HCT116 (cell line): ENCODE measurements at regions not wholly inside any gene's neighbourhood (a gene's known extent, or its start where the extent isn't known, plus 50 kb on each side); places are given as distances from the start of the nearest gene placed in this dataset.

Experiments used
- ATAC-seq: fragments of 200-7000 bp; cut with Tn5 transposase; 2 replicates; pipeline ENCODE4 v1.9.1; 2020; ENCODE audit warnings: mild to moderate bottlenecking, moderate library complexity
- BruUV-seq: library from RNA; stranded (reverse); fragments of 400-500 nt; replicated peaks from 2 replicates; lab custom pipeline; 2021; lab: Mats Ljungman, UMichigan
- CTCF ChIA-PET: fragments of 300-600 bp; sonication (Branson Sonifier 250); formaldehyde crosslinking; loops from one replicate; lab custom pipeline; 2021; ENCODE audit warnings: antibody characterized with exemption; lab: Charles Lee
- POLR2A ChIA-PET: fragments of 300-600, 350-600 bp; sonication (Branson Sonifier 250); formaldehyde crosslinking; loops from one replicate; lab custom pipeline; 2021; ENCODE audit warnings: antibody characterized with exemption; lab: Charles Lee
- RAD21 ChIA-PET, 2 experiments: fragments of 300-600 bp; sonication (Branson Sonifier 250); formaldehyde crosslinking; loops; one replicate each; lab custom pipeline; 2023; ENCODE audit warnings: low total read pairs in 2 of 2; ENCODE audit not compliant: uncharacterized antibody in 2 of 2, unreplicated experiment in 2 of 2, low non-redundant PET in 1 of 2; lab: Charles Lee
- DNase-seq: peaks from one replicate; pipeline ENCODE4 v3.0.0-alpha.2; 2010; ENCODE audit warnings: low read depth, low spot score
- H2AFZ ChIP-seq: fragments of 200-600 bp; shearing (Covaris generic), sonication (generic); 2 replicates; pipeline ENCODE4 v1.6.1; 2017; ENCODE audit warnings: low read depth, mixed run types, mixed read lengths, antibody characterized with exemption, low read length; ENCODE audit not compliant: poor library complexity, severe bottlenecking
- H3K27ac ChIP-seq: 2 replicates; pipeline ENCODE4 v1.5.1; 2012; ENCODE audit warnings: low read depth, low read length
- H3K27me3 ChIP-seq: fragments of 200-600 bp; sonication (generic); 2 replicates; pipeline ENCODE4 v1.6.1; 2016; ENCODE audit warnings: mixed run types, low read length, mixed read lengths; ENCODE audit not compliant: insufficient read depth
- H3K36me3 ChIP-seq, 2 experiments: fragments of 200-500 bp in 1 of 2; fragments of 200-600 bp in 1 of 2; sonication (Bioruptor generic) in 1 of 2; sonication (generic) in 1 of 2; 2 replicates each; pipeline versions ENCODE4 v1.5.1 to v1.6.1; 2014 to 2016; ENCODE audit warnings: low read length in 2 of 2, inconsistent platforms in 1 of 2, mixed read lengths in 1 of 2, mixed run types in 1 of 2; ENCODE audit not compliant: insufficient read depth in 2 of 2, control insufficient read depth in 1 of 2
- H3K4me1 ChIP-seq, 2 experiments: fragments of 200-600 bp in 1 of 2; sonication (generic) in 1 of 2; 2 replicates each; pipeline versions ENCODE4 v1.5.1 to v1.6.1; 2012 to 2017; ENCODE audit warnings: low read length in 2 of 2, inconsistent platforms in 1 of 2, mild to moderate bottlenecking in 1 of 2, mixed read lengths in 1 of 2, mixed run types in 1 of 2, moderate library complexity in 1 of 2; ENCODE audit not compliant: insufficient read depth in 2 of 2, control insufficient read depth in 1 of 2
- H3K4me2 ChIP-seq: fragments of 200-600 bp; sonication (generic); 2 replicates; pipeline ENCODE4 v1.6.1; 2017; ENCODE audit warnings: mixed run types, low read length, mixed read lengths
- H3K4me3 ChIP-seq, 2 experiments: fragments of 200-600 bp in 1 of 2; sonication (generic) in 1 of 2; replicated peaks in 1 of 2; 2 replicates each; pipeline ENCODE4 v1.5.1; 2011 to 2016; ENCODE audit warnings: low read length in 2 of 2, control low read depth in 1 of 2, low read depth in 1 of 2, mild to moderate bottlenecking in 1 of 2, mixed read lengths in 1 of 2, mixed run types in 1 of 2
- H3K79me2 ChIP-seq: fragments of 200-600 bp; sonication (generic); 2 replicates; pipeline ENCODE4 v1.6.1; 2017; ENCODE audit warnings: mild to moderate bottlenecking, mixed run types, low read length, moderate library complexity, mixed read lengths; ENCODE audit not compliant: insufficient read depth
- H3K9ac ChIP-seq: fragments of 200-600 bp; sonication (generic); 2 replicates; pipeline ENCODE4 v1.6.1; 2016; ENCODE audit warnings: low read length, mixed read lengths
- H3K9me2 ChIP-seq: fragments of 200-600 bp; sonication (generic), shearing (Covaris generic); 2 replicates; pipeline ENCODE4 v1.6.1; 2017; ENCODE audit warnings: mixed run types, mild to moderate bottlenecking, moderate library complexity; ENCODE audit not compliant: insufficient read depth
- H3K9me3 ChIP-seq, 2 experiments: fragments of 200-500 bp in 1 of 2; fragments of 200-600 bp in 1 of 2; sonication (Bioruptor generic) in 1 of 2; sonication (generic) in 1 of 2; 2 replicates each; pipeline ENCODE4 v1.6.1; 2014 to 2017; ENCODE audit warnings: low read length in 2 of 2, mixed read lengths in 2 of 2, inconsistent platforms in 1 of 2, low read depth in 1 of 2, mild to moderate bottlenecking in 1 of 2, mixed run types in 1 of 2, moderate library complexity in 1 of 2; ENCODE audit not compliant: control insufficient read depth in 1 of 2, insufficient read depth in 1 of 2
- H4K20me1 ChIP-seq: fragments of 200-600 bp; sonication (generic), shearing (Covaris generic); 2 replicates; pipeline ENCODE4 v1.6.1; 2017; ENCODE audit warnings: mixed run types, mild to moderate bottlenecking, moderate library complexity; ENCODE audit not compliant: insufficient read depth
- CEBPB ChIP-seq: IDR thresholded peaks from 2 replicates; pipeline ENCODE4 v1.6.1; 2012; ENCODE audit warnings: low read depth
- EGR1 ChIP-seq: IDR thresholded peaks from 2 replicates; pipeline ENCODE4 v1.6.1; 2012; ENCODE audit warnings: low read depth
- ELF1 ChIP-seq: IDR thresholded peaks from 2 replicates; pipeline ENCODE4 v1.6.1; 2012; ENCODE audit warnings: low read depth, borderline replicate concordance
- EZH2phosphoT487 ChIP-seq: fragments of 200-600 bp; IDR thresholded peaks from 2 replicates; pipeline ENCODE4 v1.6.1; 2018; ENCODE audit warnings: antibody characterized with exemption, borderline replicate concordance
- FOSL1 ChIP-seq: IDR thresholded peaks from 2 replicates; pipeline ENCODE4 v1.6.1; 2012; ENCODE audit warnings: low read depth
- POLR2AphosphoS5 ChIP-seq: IDR thresholded peaks from 2 replicates; pipeline ENCODE4 v1.6.1; 2011; ENCODE audit warnings: mild to moderate bottlenecking, low read depth, low read length, moderate library complexity
- RAD21 ChIP-seq: IDR thresholded peaks from 2 replicates; pipeline ENCODE4 v1.6.1; 2012; ENCODE audit warnings: low read depth, mild to moderate bottlenecking
- SIN3A ChIP-seq: IDR thresholded peaks from 2 replicates; pipeline ENCODE4 v1.6.1; 2012; ENCODE audit warnings: low read depth
- SP1 ChIP-seq: IDR thresholded peaks from 2 replicates; pipeline ENCODE4 v1.6.1; 2012; ENCODE audit warnings: low read depth
- SRF ChIP-seq: IDR thresholded peaks from 2 replicates; pipeline ENCODE4 v1.6.1; 2012; ENCODE audit warnings: low read depth
- TCF7L2 ChIP-seq: IDR thresholded peaks from 2 replicates; pipeline ENCODE4 v1.7.0; 2011; ENCODE audit warnings: borderline replicate concordance, inconsistent platforms; ENCODE audit not compliant: insufficient read depth, insufficient read length; ENCODE audit errors: extremely low read depth
- YY1 ChIP-seq: IDR thresholded peaks from 2 replicates; pipeline ENCODE4 v1.6.1; 2011; ENCODE audit warnings: low read length, low read depth, moderate library complexity, mild to moderate bottlenecking; ENCODE audit not compliant: insufficient replicate concordance; ENCODE audit errors: extremely low read depth
- ZFX ChIP-seq: fragments of 450-650 bp; IDR thresholded peaks from 2 replicates; pipeline ENCODE4 v1.6.1; 2017
- intact Hi-C: fragments of 100-400 bp; cut with micrococcal nuclease; formaldehyde crosslinking; loops from 2 replicates; pipeline ENCODE4 v1.10.0; 2022
- TF ChIP-seq, protein P1 (sequence below): IDR thresholded peaks from 2 replicates; pipeline ENCODE4 v1.6.1; 2012
- TF ChIP-seq, protein P2 (sequence below), 3 experiments: fragments of 200-600 bp in 1 of 3; sonication (generic) in 1 of 3; IDR thresholded peaks in 2 of 3; conservative IDR thresholded peaks in 1 of 3; 2 replicates each; pipeline ENCODE4 v1.5.1; 2012 to 2017; ENCODE audit warnings: low read depth in 2 of 3, low read length in 2 of 3, antibody characterized with exemption in 1 of 3, borderline replicate concordance in 1 of 3, control low read depth in 1 of 3, mild to moderate bottlenecking in 1 of 3, mixed read lengths in 1 of 3, mixed run types in 1 of 3, moderate library complexity in 1 of 3; ENCODE audit not compliant: insufficient read depth in 1 of 3
- TF ChIP-seq, protein P3 (sequence below): IDR thresholded peaks from 2 replicates; pipeline ENCODE4 v1.6.1; 2012; ENCODE audit warnings: low read depth

DNA sequence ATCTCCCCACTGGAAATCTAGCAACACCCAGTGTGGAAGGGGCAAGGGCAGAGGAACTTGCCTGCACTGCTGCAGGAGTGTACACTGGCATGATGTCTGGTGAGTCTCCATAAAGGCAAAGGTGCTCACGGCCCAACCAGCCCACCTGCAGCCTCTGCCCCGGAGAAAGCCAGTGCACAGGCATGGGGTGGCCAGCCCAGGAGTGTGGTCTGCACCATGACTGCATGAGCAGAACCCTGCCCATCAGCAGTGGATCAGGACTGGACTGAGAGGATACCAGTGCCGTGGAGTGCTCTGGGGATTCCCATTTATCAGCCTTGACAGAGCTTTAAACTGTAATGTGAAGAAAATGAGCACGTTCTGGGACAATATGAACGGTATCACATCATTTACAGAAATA is 342.6 kb upstream of the HS6ST1 start:
- TF ChIP-seq, protein P1, sequence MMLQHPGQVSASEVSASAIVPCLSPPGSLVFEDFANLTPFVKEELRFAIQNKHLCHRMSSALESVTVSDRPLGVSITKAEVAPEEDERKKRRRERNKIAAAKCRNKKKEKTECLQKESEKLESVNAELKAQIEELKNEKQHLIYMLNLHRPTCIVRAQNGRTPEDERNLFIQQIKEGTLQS: no peak
- no peak for TF ChIP-seq ZFX
- no peak for TF ChIP-seq YY1
- no peak for TF ChIP-seq POLR2AphosphoS5
- no peak for TF ChIP-seq EGR1
- no peak for TF ChIP-seq FOSL1
- no peak for TF ChIP-seq TCF7L2
- TF ChIP-seq, protein P2, sequence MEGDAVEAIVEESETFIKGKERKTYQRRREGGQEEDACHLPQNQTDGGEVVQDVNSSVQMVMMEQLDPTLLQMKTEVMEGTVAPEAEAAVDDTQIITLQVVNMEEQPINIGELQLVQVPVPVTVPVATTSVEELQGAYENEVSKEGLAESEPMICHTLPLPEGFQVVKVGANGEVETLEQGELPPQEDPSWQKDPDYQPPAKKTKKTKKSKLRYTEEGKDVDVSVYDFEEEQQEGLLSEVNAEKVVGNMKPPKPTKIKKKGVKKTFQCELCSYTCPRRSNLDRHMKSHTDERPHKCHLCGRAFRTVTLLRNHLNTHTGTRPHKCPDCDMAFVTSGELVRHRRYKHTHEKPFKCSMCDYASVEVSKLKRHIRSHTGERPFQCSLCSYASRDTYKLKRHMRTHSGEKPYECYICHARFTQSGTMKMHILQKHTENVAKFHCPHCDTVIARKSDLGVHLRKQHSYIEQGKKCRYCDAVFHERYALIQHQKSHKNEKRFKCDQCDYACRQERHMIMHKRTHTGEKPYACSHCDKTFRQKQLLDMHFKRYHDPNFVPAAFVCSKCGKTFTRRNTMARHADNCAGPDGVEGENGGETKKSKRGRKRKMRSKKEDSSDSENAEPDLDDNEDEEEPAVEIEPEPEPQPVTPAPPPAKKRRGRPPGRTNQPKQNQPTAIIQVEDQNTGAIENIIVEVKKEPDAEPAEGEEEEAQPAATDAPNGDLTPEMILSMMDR (IDR thresholded peaks at IDR 0.05 in 2 of 3, conservative IDR thresholded peaks at IDR 0.05 in 1 of 3; ENCODE audit: borderline replicate concordance in 1 of 3, insufficient read depth in 1 of 3, low read depth in 2 of 3, low read length in 2 of 3): no peak
- TF ChIP-seq, protein P3, sequence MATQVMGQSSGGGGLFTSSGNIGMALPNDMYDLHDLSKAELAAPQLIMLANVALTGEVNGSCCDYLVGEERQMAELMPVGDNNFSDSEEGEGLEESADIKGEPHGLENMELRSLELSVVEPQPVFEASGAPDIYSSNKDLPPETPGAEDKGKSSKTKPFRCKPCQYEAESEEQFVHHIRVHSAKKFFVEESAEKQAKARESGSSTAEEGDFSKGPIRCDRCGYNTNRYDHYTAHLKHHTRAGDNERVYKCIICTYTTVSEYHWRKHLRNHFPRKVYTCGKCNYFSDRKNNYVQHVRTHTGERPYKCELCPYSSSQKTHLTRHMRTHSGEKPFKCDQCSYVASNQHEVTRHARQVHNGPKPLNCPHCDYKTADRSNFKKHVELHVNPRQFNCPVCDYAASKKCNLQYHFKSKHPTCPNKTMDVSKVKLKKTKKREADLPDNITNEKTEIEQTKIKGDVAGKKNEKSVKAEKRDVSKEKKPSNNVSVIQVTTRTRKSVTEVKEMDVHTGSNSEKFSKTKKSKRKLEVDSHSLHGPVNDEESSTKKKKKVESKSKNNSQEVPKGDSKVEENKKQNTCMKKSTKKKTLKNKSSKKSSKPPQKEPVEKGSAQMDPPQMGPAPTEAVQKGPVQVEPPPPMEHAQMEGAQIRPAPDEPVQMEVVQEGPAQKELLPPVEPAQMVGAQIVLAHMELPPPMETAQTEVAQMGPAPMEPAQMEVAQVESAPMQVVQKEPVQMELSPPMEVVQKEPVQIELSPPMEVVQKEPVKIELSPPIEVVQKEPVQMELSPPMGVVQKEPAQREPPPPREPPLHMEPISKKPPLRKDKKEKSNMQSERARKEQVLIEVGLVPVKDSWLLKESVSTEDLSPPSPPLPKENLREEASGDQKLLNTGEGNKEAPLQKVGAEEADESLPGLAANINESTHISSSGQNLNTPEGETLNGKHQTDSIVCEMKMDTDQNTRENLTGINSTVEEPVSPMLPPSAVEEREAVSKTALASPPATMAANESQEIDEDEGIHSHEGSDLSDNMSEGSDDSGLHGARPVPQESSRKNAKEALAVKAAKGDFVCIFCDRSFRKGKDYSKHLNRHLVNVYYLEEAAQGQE: no peak
- TF ChIP-seq RAD21: no peak
- no peak for TF ChIP-seq SRF
- TF ChIP-seq ELF1: no peak
- no peak for TF ChIP-seq SP1
- TF ChIP-seq CEBPB: no peak
- no peak for TF ChIP-seq SIN3A
- TF ChIP-seq EZH2phosphoT487: no peak
- DNase-seq (no peak), ATAC-seq (no peak)
- H3K9me3 ChIP-seq: no peaks in the 10 kb centered on the region
- H2AFZ ChIP-seq: no peak overlapping the region
- H3K4me3 ChIP-seq: no peak overlapping the region
- ChIA-PET CTCF (no interaction called here), POLR2A (no interaction called here), RAD21 (no interaction called here)
- H3K79me2 ChIP-seq: no peaks in the 10 kb centered on the region
- H4K20me1 ChIP-seq: no peaks in the 10 kb centered on the region
- no peak overlapping the region for H3K9ac ChIP-seq
- H3K36me3 ChIP-seq: no peaks in the 10 kb centered on the region
- intact Hi-C loops: no loop called here
- no TSS peak for BruUV-seq
- no peak overlapping the region for H3K27ac ChIP-seq
- peaks cover 14% of the 10 kb centered on the region for H3K27me3 ChIP-seq
- no peaks in the 10 kb centered on the region for H3K9me2 ChIP-seq
- H3K4me1 ChIP-seq: no peaks in the 10 kb centered on the region
- H3K4me2 ChIP-seq: no peak overlapping the region
